ENCODE measurements at regions not wholly inside any gene's neighbourhood (a gene's known extent, or its start where the extent isn't known, plus 50 kb on each side); places are given as distances from the start of the nearest gene placed in this dataset.

GRCh38 chr1:5419501-5419900, 572.7 kb downstream of the NPHP4 start:
- 73 to 77% methylated on average over 4 of the region's 4 CpGs for WGBS, 2 donors
- intact Hi-C loops (cut with DNase I): no loop called here
- no peak for DNase-seq
- no peaks in the 10 kb centered on the region for H3K36me3 ChIP-seq
- H3K27me3 ChIP-seq: peaks cover 0 to 47% (median 23%) of the 10 kb centered on the region in 7 donors
- H3K27ac ChIP-seq: no peak overlapping the region
- no peak for ATAC-seq
- no peak overlapping the region for H3K4me3 ChIP-seq
- H3K9me3 ChIP-seq: no peaks in the 10 kb centered on the region
- no peak for TF ChIP-seq CTCF (IDR thresholded peaks at IDR 0.05)
- peaks cover 0 to 6% (median 0%) of the 10 kb centered on the region in 9 donors for H3K4me1 ChIP-seq

GRCh38 chr1:5416518-5416917, 575.7 kb downstream of the NPHP4 start:
- Histone ChIP-seq H3K9me3 (no peaks in the 10 kb centered on the region), H3K27ac (no peak overlapping the region), H3K36me3 (no peaks in the 10 kb centered on the region), H3K4me1 (no peaks in the 10 kb centered on the region), H3K4me3 (no peak overlapping the region), H3K27me3 (peaks cover 0 to 18% (median 9%) of the 10 kb centered on the region in 7 donors)
- DNase-seq: no peak
- intact Hi-C loops (cut with DNase I): no loop called here
- WGBS, 2 donors: 70 to 77% methylated on average over 2 of the region's 2 CpGs
- TF ChIP-seq CTCF (IDR thresholded peaks at IDR 0.05): no peak
- ATAC-seq: no peak

- Histone ChIP-seq H3K4me1 (no peaks in the 10 kb centered on the region), H3K36me3 (no peaks in the 10 kb centered on the region), H3K27ac (no peak overlapping the region), H3K27me3 (peaks cover 0 to 19% (median under 1%) of the 10 kb centered on the region in 7 donors), H3K9me3 (no peaks in the 10 kb centered on the region), H3K4me3 (no peak overlapping the region)
- 86 to 89% methylated on average over 7 of the region's 7 CpGs for WGBS, 2 donors
- DNase-seq: no peak
- no peak for ATAC-seq
- intact Hi-C loops (cut with DNase I): no loop called here
- no peak for TF ChIP-seq CTCF (IDR thresholded peaks at IDR 0.05)
These were observed 576.6 kb downstream of the NPHP4 start for GRCh38 chr1:5415606-5416005.

DNA sequence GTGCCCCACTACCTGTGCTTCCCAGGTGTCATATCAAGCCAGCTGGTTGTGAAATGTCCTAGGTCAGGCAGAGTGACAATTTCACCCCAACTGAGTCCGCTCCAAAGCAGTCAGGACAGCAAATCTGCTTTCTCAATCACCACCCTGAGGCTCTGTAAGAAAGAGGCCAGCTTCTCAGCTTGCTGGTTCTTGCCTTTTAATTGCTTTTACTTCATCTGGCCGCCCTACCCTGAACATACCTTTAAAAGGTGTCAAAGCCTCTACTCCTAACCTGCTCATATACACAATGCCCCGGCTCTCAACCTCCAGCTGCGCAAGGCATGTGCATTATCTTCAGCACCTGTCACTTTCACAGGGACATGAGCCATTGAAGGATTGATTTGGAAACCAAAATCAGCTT, 581.6 kb downstream of the NPHP4 start:
- Histone ChIP-seq H3K9me3 (no peaks in the 10 kb centered on the region), H3K27ac (no peak overlapping the region), H3K4me1 (no peaks in the 10 kb centered on the region), H3K27me3 (peaks cover 0 to 26% (median 0%) of the 10 kb centered on the region in 7 donors), H3K4me3 (no peak overlapping the region), H3K36me3 (no peaks in the 10 kb centered on the region)
- TF ChIP-seq CTCF (IDR thresholded peaks at IDR 0.05): no peak
- intact Hi-C loops (cut with DNase I): no loop called here
- WGBS, 2 donors: 63 to 67% methylated on average over 4 of the region's 4 CpGs
- DNase-seq (no peak), ATAC-seq (no peak)

All from heart right ventricle (tissue), 16 donors.